H1 (cell line): ENCODE measurements at regions not wholly inside any gene's neighbourhood (a gene's known extent, or its start where the extent isn't known, plus 50 kb on each side); places are given as distances from the start of the nearest gene placed in this dataset.

Source experiments
- CTCF ChIA-PET: fragments of 300-600 bp; sonication (Branson Sonifier 250); formaldehyde crosslinking; loops from one replicate; lab custom pipeline; 2021; ENCODE audit not compliant: partially characterized antibody; lab: Charles Lee
- POLR2A ChIA-PET: fragments of 300-600 bp; sonication (Branson Sonifier 250); formaldehyde crosslinking; loops from one replicate; lab custom pipeline; 2021; ENCODE audit warnings: inconsistent platforms; ENCODE audit not compliant: partially characterized antibody; lab: Charles Lee
- DNase-seq, 2 experiments: peaks; one replicate each; pipeline versions ENCODE4 v3.0.0 to v3.0.0-alpha.2; 2010 to 2022; ENCODE audit warnings: low spot score in 2 of 2, low read depth in 1 of 2, mixed read lengths in 1 of 2
- FAIRE-seq: peaks from 2 replicates; lab custom pipeline; 2011; peaks lifted over from hg19 to GRCh38; lab: Jason Lieb, UNC
- H2AFZ ChIP-seq: 2 replicates; pipeline ENCODE4 v1.8.1; 2012; ENCODE audit warnings: low read length, inconsistent platforms
- H2AK5ac ChIP-seq: 2 replicates; pipeline ENCODE4 v1.6.1; 2013; ENCODE audit warnings: low read depth, low read length
- H2BK120ac ChIP-seq: replicated peaks from 2 replicates; pipeline ENCODE3; 2013; ENCODE audit warnings: low read depth, low read length, inconsistent platforms
- H2BK12ac ChIP-seq: 2 replicates; pipeline ENCODE4 v1.6.1; 2013; ENCODE audit warnings: low read depth, low read length
- H2BK15ac ChIP-seq: 2 replicates; pipeline ENCODE4 v1.6.1; 2013; ENCODE audit warnings: low read length
- H2BK20ac ChIP-seq: 2 replicates; pipeline ENCODE4 v1.6.1; 2013; ENCODE audit warnings: low read length
- H2BK5ac ChIP-seq: 2 replicates; pipeline ENCODE4 v1.6.1; 2013; ENCODE audit warnings: low read depth, low read length
- H3K14ac ChIP-seq: 2 replicates; pipeline ENCODE4 v1.6.1; 2013; ENCODE audit warnings: inconsistent platforms; ENCODE audit not compliant: insufficient read length
- H3K18ac ChIP-seq: 2 replicates; pipeline ENCODE4 v1.6.1; 2013; ENCODE audit warnings: low read length; ENCODE audit errors: extremely low read depth
- H3K23ac ChIP-seq: 2 replicates; pipeline ENCODE4 v1.6.1; 2013; ENCODE audit warnings: inconsistent platforms; ENCODE audit not compliant: insufficient read length
- H3K23me2 ChIP-seq: 2 replicates; pipeline ENCODE4 v1.6.1; 2013; ENCODE audit warnings: low read depth, low read length
- H3K27ac ChIP-seq: 2 replicates; pipeline ENCODE4 v1.6.1; 2011; ENCODE audit warnings: low read depth, low read length, inconsistent platforms
- H3K27me3 ChIP-seq, 4 experiments: replicated peaks in 1 of 4; 1 replicate in 1 of 4; 2 replicates in 3 of 4; pipeline versions ENCODE4 v1.6.1 to v1.8.1; 2011 to 2013; ENCODE audit warnings: low read length in 3 of 4, mild to moderate bottlenecking in 3 of 4, inconsistent platforms in 2 of 4, mixed read lengths in 2 of 4, moderate library complexity in 1 of 4; ENCODE audit not compliant: control insufficient read depth in 3 of 4, insufficient read depth in 3 of 4; ENCODE audit errors: extremely low read depth in 1 of 4
- H3K36me3 ChIP-seq, 4 experiments: 2 replicates each; pipeline versions ENCODE4 v1.6.1 to v1.8.1; 2011 to 2013; ENCODE audit warnings: mild to moderate bottlenecking in 4 of 4, low read length in 3 of 4, moderate library complexity in 2 of 4, control low read depth in 1 of 4, inconsistent platforms in 1 of 4; ENCODE audit not compliant: insufficient read depth in 4 of 4, control insufficient read depth in 2 of 4
- H3K4ac ChIP-seq: replicated peaks from 2 replicates; pipeline ENCODE3; 2013; ENCODE audit warnings: low read length, low read depth, mixed read lengths, inconsistent platforms; ENCODE audit not compliant: insufficient read length
- H3K4me1 ChIP-seq, 4 experiments: replicated peaks in 1 of 4; 1 replicate in 1 of 4; 2 replicates in 3 of 4; pipeline versions ENCODE4 v1.6.1 to v1.8.1; 2011 to 2013; ENCODE audit warnings: low read length in 3 of 4, inconsistent platforms in 2 of 4, mixed read lengths in 1 of 4; ENCODE audit not compliant: insufficient read depth in 4 of 4, control insufficient read depth in 3 of 4
- H3K4me2 ChIP-seq, 2 experiments: 2 replicates each; pipeline versions ENCODE4 v1.6.1 to v1.8.1; 2011 to 2013; ENCODE audit warnings: low read depth in 2 of 2, low read length in 2 of 2, control low read depth in 1 of 2, inconsistent platforms in 1 of 2, mild to moderate bottlenecking in 1 of 2; ENCODE audit not compliant: insufficient read depth in 1 of 2
- H3K4me3 ChIP-seq, 4 experiments: fragments of 200-600, 300-600 bp in 1 of 4; sonication (generic), shearing (Covaris generic), sonication (Bioruptor Twin) in 1 of 4; 2 replicates each; pipeline versions ENCODE4 v1.5.1 to v1.8.1; 2011 to 2016; ENCODE audit warnings: low read length in 4 of 4, low read depth in 3 of 4, control low read depth in 2 of 4, inconsistent platforms in 2 of 4, mild to moderate bottlenecking in 2 of 4, mixed read lengths in 1 of 4, moderate library complexity in 1 of 4; ENCODE audit not compliant: insufficient read depth in 2 of 4; ENCODE audit errors: extremely low read depth in 1 of 4
- H3K56ac ChIP-seq: replicated peaks from 2 replicates; pipeline ENCODE3; 2013; ENCODE audit warnings: low read depth, mild to moderate bottlenecking, mixed read lengths, low read length, inconsistent platforms; ENCODE audit not compliant: insufficient read length
- H3K79me1 ChIP-seq: 2 replicates; pipeline ENCODE4 v1.6.1; 2013; ENCODE audit warnings: low read depth, low read length, control low read depth
- H3K79me2 ChIP-seq, 2 experiments: 2 replicates each; pipeline versions ENCODE4 v1.6.1 to v1.8.1; 2012 to 2013; ENCODE audit warnings: low read length in 2 of 2, mild to moderate bottlenecking in 2 of 2, inconsistent platforms in 1 of 2; ENCODE audit not compliant: insufficient read depth in 2 of 2, control insufficient read depth in 1 of 2
- H3K9ac ChIP-seq, 4 experiments: replicated peaks in 1 of 4; 1 replicate in 1 of 4; 2 replicates in 3 of 4; pipeline versions ENCODE4 v1.6.1 to v1.8.1; 2011 to 2013; ENCODE audit warnings: low read depth in 3 of 4, low read length in 3 of 4, control low read depth in 2 of 4, mild to moderate bottlenecking in 2 of 4, moderate library complexity in 2 of 4, inconsistent platforms in 1 of 4; ENCODE audit errors: extremely low read depth in 1 of 4
- H3K9me3 ChIP-seq, 2 experiments: 2 replicates each; pipeline versions ENCODE4 v1.6.1 to v1.8.1; 2012 to 2013; ENCODE audit warnings: mild to moderate bottlenecking in 2 of 2, moderate library complexity in 2 of 2, control low read depth in 1 of 2, inconsistent platforms in 1 of 2, low read depth in 1 of 2, low read length in 1 of 2, mixed read lengths in 1 of 2; ENCODE audit not compliant: insufficient read depth in 2 of 2
- H4K20me1 ChIP-seq, 2 experiments: replicated peaks in 1 of 2; 2 replicates each; pipeline versions ENCODE3 to v1.8.1; 2011 to 2013; ENCODE audit warnings: inconsistent platforms in 2 of 2, low read length in 2 of 2, mild to moderate bottlenecking in 1 of 2; ENCODE audit not compliant: insufficient read depth in 2 of 2, control insufficient read depth in 1 of 2
- H4K5ac ChIP-seq: 2 replicates; pipeline ENCODE4 v1.6.1; 2013; ENCODE audit warnings: low read length, low read depth, mixed read lengths, inconsistent platforms; ENCODE audit not compliant: insufficient read length
- H4K8ac ChIP-seq: 2 replicates; pipeline ENCODE4 v1.8.0; 2013; ENCODE audit warnings: mild to moderate bottlenecking, moderate library complexity, low read length, inconsistent platforms; ENCODE audit not compliant: insufficient read depth; ENCODE audit errors: extremely low read depth
- H4K91ac ChIP-seq: replicated peaks from 2 replicates; pipeline ENCODE3; 2013; ENCODE audit warnings: low read length, mixed read lengths, inconsistent platforms; ENCODE audit not compliant: insufficient read length
- CBX8 ChIP-seq: fragments of 300-800, 300-1000 bp; sonication (generic); IDR thresholded peaks from 2 replicates; pipeline ENCODE4 v1.7.1; 2016; ENCODE audit warnings: low read depth, low read length, borderline replicate concordance
- CTBP2 ChIP-seq: IDR thresholded peaks from 2 replicates; pipeline ENCODE4 v1.7.0; 2011; ENCODE audit warnings: borderline replicate concordance, mild to moderate bottlenecking, moderate library complexity, mixed read lengths, low read length; ENCODE audit not compliant: insufficient read depth, insufficient read length
- CTCF ChIP-seq, 3 experiments: IDR thresholded peaks; 1 replicate in 2 of 3; 2 replicates in 1 of 3; pipeline versions ENCODE4 v1.5.1 to v1.6.1; 2011; ENCODE audit warnings: low read length in 3 of 3, mild to moderate bottlenecking in 3 of 3, inconsistent platforms in 2 of 3, low read depth in 1 of 3, moderate library complexity in 1 of 3; ENCODE audit not compliant: insufficient read depth in 1 of 3; ENCODE audit errors: control extremely low read depth in 1 of 3
- EGR1 ChIP-seq: IDR thresholded peaks from 2 replicates; pipeline ENCODE4 v1.6.1; 2011; ENCODE audit warnings: low read depth, low read length, borderline replicate concordance
- HDAC6 ChIP-seq: IDR thresholded peaks from one replicate; pipeline ENCODE4 v1.7.1; 2012; ENCODE audit warnings: low read depth, mild to moderate bottlenecking, inconsistent platforms, low read length, moderate library complexity
- KDM4A ChIP-seq: IDR thresholded peaks from one replicate; pipeline ENCODE4 v1.7.1; 2012; ENCODE audit warnings: low read depth, mild to moderate bottlenecking, moderate library complexity, low read length, inconsistent platforms; ENCODE audit not compliant: severe bottlenecking
- NANOG ChIP-seq: IDR thresholded peaks from 2 replicates; pipeline ENCODE4 v1.6.1; 2011; ENCODE audit warnings: low read length, low read depth, mild to moderate bottlenecking, inconsistent platforms; ENCODE audit not compliant: insufficient read depth, poor library complexity, severe bottlenecking
- POU5F1 ChIP-seq: IDR thresholded peaks from 2 replicates; pipeline ENCODE4 v1.6.1; 2011; ENCODE audit warnings: low read depth, mild to moderate bottlenecking, low read length, moderate library complexity
- RNF2 ChIP-seq: fragments of 200-900, 300-1000 bp; sonication (generic); IDR thresholded peaks from 2 replicates; pipeline ENCODE4 v1.7.1; 2016; ENCODE audit warnings: borderline replicate concordance, low read depth, mild to moderate bottlenecking, antibody characterized with exemption, low read length; ENCODE audit not compliant: poor library complexity, severe bottlenecking; ENCODE audit errors: missing control alignments
- RXRA ChIP-seq: IDR thresholded peaks from 2 replicates; pipeline ENCODE4 v1.6.1; 2011; ENCODE audit warnings: low read depth, mild to moderate bottlenecking, low read length, moderate library complexity; ENCODE audit not compliant: insufficient read depth
- WGBS, 2 experiments: shearing (Covaris generic) in 1 of 2; methylation state at CpG; one replicate each; pipeline versions ENCODE4 v1.1.6 to v1.1.7; 2013 to 2015; ENCODE audit warnings: low lambda C conversion rate in 2 of 2, mixed read lengths in 2 of 2, inconsistent platforms in 1 of 2, low coverage in 1 of 2, missing lambda C conversion rate in 1 of 2; ENCODE audit not compliant: insufficient replicate concordance in 2 of 2, insufficient coverage in 1 of 2, insufficient read length in 1 of 2; ENCODE audit errors: extremely low coverage in 1 of 2, missing lambda C conversion rate in 1 of 2; 5-methylcytosine and 5-hydroxymethylcytosine counted together

- peak; percentile 48 for FAIRE-seq
- Histone ChIP-seq H3K36me3 (no peaks in the 10 kb centered on the region), H3K18ac (no peak overlapping the region), H3K27ac (no peak overlapping the region), H2BK120ac (no peak overlapping the region), H3K79me2 (no peaks in the 10 kb centered on the region), H3K4me2 (no peak overlapping the region), H3K23me2 (no peaks in the 10 kb centered on the region), H4K91ac (no peak overlapping the region), H3K4me3 (no peak overlapping the region), H3K56ac (no peak overlapping the region), H4K5ac (no peak overlapping the region), H2BK5ac (no peak overlapping the region; the same call in 1 of the 2 replicates), H4K8ac (no peak overlapping the region), H3K14ac (no peak overlapping the region), H3K9ac (no peak overlapping the region), H2BK12ac (no peak overlapping the region), H3K9me3 (no peaks in the 10 kb centered on the region), H2AK5ac (no peak overlapping the region), H2BK20ac (no peak overlapping the region), H3K4ac (no peak overlapping the region), H3K79me1 (no peaks in the 10 kb centered on the region), H4K20me1 (no peaks in the 10 kb centered on the region), H3K27me3 (no peaks in the 10 kb centered on the region), H3K23ac (no peak overlapping the region), H3K4me1 (no peaks in the 10 kb centered on the region), H2AFZ (no peak overlapping the region), H2BK15ac (no peak overlapping the region)
- ChIA-PET POLR2A (no interaction called here), CTCF (interaction anchor here (1.1 kb wide), 1 partner anchor 65 kb away, joined by 3 read pairs; no protein-coding TSS in a partner anchor)
- TF ChIP-seq CTBP2 (no peak), NANOG (no peak), RXRA (no peak), CBX8 (no peak), CTCF (IDR thresholded peaks at IDR 0.05; ENCODE audit: control extremely low read depth in 1 of 3, insufficient read depth in 1 of 3, low read depth in 1 of 3, low read length in 3 of 3) (no peak), RNF2 (no peak), EGR1 (no peak), HDAC6 (no peak), POU5F1 (no peak), KDM4A (no peak)
- DNase-seq = no peak
- WGBS, 2 experiments = 28% methylated on average over 5 of the region's 5 CpGs; no CpG with 5 or more reads in 1 of the 2 experiments
These were observed 78.5 kb upstream of the NLGN4X start for GRCh38 chrX:6307156-6307555.
